AG10803 (cell line): ENCODE measurements at regions not wholly inside any gene's neighbourhood (a gene's known extent, or its start where the extent isn't known, plus 50 kb on each side); places are given as distances from the start of the nearest gene placed in this dataset.
A peak's percentile ranks its signal among the peaks of the same experiment; 100 is the strongest.

Experiments
- DNase-seq: peaks from one replicate; pipeline ENCODE4 v3.0.0; 2010; ENCODE audit warnings: low read depth
- H3K4me3 ChIP-seq: 2 replicates; pipeline ENCODE4 v1.5.1; 2011; ENCODE audit warnings: mild to moderate bottlenecking, low read length, control low read depth
- CTCF ChIP-seq: conservative IDR thresholded peaks from 2 replicates; pipeline ENCODE4 v1.5.1; 2011; ENCODE audit warnings: mild to moderate bottlenecking, low read length, control low read depth, inconsistent platforms

GRCh38 chr5:133718457-133718856 lies 106.1 kb upstream of the FSTL4 start:
- no peak for TF ChIP-seq CTCF
- no peak for DNase-seq
- H3K4me3 ChIP-seq, result no peak overlapping the region

GRCh38 chr5:133716532-133717183 lies 104.3 kb upstream of the FSTL4 start:
- no peak overlapping the region for H3K4me3 ChIP-seq
- TF ChIP-seq CTCF, result no peak
- DNase-seq, result no peak

- no peak for TF ChIP-seq CTCF
- no peak overlapping the region for H3K4me3 ChIP-seq
- no peak for DNase-seq
These were observed 103.3 kb upstream of the FSTL4 start for GRCh38 chr5:133715616-133716015.

GRCh38 chr5:133715216-133715615 lies 102.9 kb upstream of the FSTL4 start:
- no peak for DNase-seq
- H3K4me3 ChIP-seq, result no peak overlapping the region
- no peak for TF ChIP-seq CTCF

- peak; percentile 3 for DNase-seq
- no peak overlapping the region for H3K4me3 ChIP-seq
These were observed 102.0 kb upstream of the FSTL4 start for GRCh38 chr5:133714161-133714915.

GRCh38 chr5:133713751-133714150 lies 101.4 kb upstream of the FSTL4 start:
- TF ChIP-seq CTCF, result no peak
- H3K4me3 ChIP-seq, result no peak overlapping the region

More at GRCh38 chr5:133714161-133714915, 102.0 kb upstream of the FSTL4 start:
- no peak for TF ChIP-seq CTCF

GRCh38 chr5:133713209-133713608 lies 100.9 kb upstream of the FSTL4 start:
- TF ChIP-seq CTCF, result no peak
- no peak for DNase-seq

More at GRCh38 chr5:133713751-133714150, 101.4 kb upstream of the FSTL4 start:
- DNase-seq, result no peak

More at GRCh38 chr5:133713209-133713608, 100.9 kb upstream of the FSTL4 start:
- H3K4me3 ChIP-seq, result no peak overlapping the region
